ENCODE measurements at regions not wholly inside any gene's neighbourhood (a gene's known extent, or its start where the extent isn't known, plus 50 kb on each side); places are given as distances from the start of the nearest gene placed in this dataset.

DNA sequence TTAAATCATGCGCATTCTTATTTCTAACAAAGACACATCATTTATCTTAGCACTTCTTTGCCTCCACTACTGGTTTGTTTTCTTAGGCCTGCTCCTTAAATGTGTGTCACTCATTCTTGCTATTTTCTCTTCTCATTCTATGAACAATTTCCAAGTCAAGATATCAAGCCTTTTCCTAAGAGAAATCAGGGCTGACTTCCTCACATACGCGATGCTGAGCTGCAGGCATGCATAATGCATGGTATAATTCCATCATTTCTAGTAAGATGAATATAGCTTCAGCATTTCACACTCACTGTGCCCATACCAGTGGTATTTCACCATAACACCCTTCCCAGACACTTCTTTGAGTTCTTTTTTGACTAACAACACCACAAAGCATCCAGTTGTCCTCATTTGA lies 838.9 kb upstream of the DDX18 start:
- H3K27me3 ChIP-seq (ENCODE audit: control insufficient read depth in 4 of 4, insufficient read depth in 4 of 4, low read length in 3 of 4), result no peaks in the 10 kb centered on the region
- no peak overlapping the region for H3K27ac ChIP-seq (ENCODE audit: low read depth in 1 of 2, low read length in 2 of 2)
- no peak for DNase-seq (ENCODE audit: low spot score)
- H3K4me1 ChIP-seq (ENCODE audit: control insufficient read depth in 4 of 4, insufficient read depth in 4 of 4, low read length in 3 of 4), result no peaks in the 10 kb centered on the region
- no peak overlapping the region for H3K9ac ChIP-seq (ENCODE audit: low read depth in 1 of 2, low read length in 2 of 2)
- no peaks in the 10 kb centered on the region for H3K36me3 ChIP-seq (ENCODE audit: control insufficient read depth in 4 of 4, insufficient read depth in 3 of 4, low read depth in 1 of 4, low read length in 3 of 4)
- H3K4me3 ChIP-seq (ENCODE audit: low read depth in 1 of 3, low read length in 3 of 3), result no peak overlapping the region
- WGBS, result 86% methylated on average over 3 of the region's 3 CpGs
- H3K9me3 ChIP-seq (ENCODE audit: control insufficient read depth in 4 of 4, low read length in 3 of 4), result no peaks in the 10 kb centered on the region
- TF ChIP-seq FOXA1 (IDR thresholded peaks at IDR 0.05) (no peak), NR2F2 (IDR thresholded peaks at IDR 0.05) (no peak), SP1 (IDR thresholded peaks at IDR 0.05) (no peak), FOXA2 (IDR thresholded peaks at IDR 0.05) (no peak), GABPA (IDR thresholded peaks at IDR 0.05 in 1 of 2, conservative IDR thresholded peaks at IDR 0.05 in 1 of 2) (no peak), JUND (IDR thresholded peaks at IDR 0.05) (no peak), RXRA (IDR thresholded peaks at IDR 0.05) (no peak), HNF4G (IDR thresholded peaks at IDR 0.05) (no peak), RAD21 (IDR thresholded peaks at IDR 0.05) (no peak), TAF1 (conservative IDR thresholded peaks at IDR 0.05) (no peak), EGR1 (IDR thresholded peaks at IDR 0.05; ENCODE audit: low read depth in 2 of 2) (no peak), HNF4A (conservative IDR thresholded peaks at IDR 0.05) (no peak)
- TF ChIP-seq, protein P1, sequence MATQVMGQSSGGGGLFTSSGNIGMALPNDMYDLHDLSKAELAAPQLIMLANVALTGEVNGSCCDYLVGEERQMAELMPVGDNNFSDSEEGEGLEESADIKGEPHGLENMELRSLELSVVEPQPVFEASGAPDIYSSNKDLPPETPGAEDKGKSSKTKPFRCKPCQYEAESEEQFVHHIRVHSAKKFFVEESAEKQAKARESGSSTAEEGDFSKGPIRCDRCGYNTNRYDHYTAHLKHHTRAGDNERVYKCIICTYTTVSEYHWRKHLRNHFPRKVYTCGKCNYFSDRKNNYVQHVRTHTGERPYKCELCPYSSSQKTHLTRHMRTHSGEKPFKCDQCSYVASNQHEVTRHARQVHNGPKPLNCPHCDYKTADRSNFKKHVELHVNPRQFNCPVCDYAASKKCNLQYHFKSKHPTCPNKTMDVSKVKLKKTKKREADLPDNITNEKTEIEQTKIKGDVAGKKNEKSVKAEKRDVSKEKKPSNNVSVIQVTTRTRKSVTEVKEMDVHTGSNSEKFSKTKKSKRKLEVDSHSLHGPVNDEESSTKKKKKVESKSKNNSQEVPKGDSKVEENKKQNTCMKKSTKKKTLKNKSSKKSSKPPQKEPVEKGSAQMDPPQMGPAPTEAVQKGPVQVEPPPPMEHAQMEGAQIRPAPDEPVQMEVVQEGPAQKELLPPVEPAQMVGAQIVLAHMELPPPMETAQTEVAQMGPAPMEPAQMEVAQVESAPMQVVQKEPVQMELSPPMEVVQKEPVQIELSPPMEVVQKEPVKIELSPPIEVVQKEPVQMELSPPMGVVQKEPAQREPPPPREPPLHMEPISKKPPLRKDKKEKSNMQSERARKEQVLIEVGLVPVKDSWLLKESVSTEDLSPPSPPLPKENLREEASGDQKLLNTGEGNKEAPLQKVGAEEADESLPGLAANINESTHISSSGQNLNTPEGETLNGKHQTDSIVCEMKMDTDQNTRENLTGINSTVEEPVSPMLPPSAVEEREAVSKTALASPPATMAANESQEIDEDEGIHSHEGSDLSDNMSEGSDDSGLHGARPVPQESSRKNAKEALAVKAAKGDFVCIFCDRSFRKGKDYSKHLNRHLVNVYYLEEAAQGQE (IDR thresholded peaks at IDR 0.05), result no peak
- TF ChIP-seq, protein P2, sequence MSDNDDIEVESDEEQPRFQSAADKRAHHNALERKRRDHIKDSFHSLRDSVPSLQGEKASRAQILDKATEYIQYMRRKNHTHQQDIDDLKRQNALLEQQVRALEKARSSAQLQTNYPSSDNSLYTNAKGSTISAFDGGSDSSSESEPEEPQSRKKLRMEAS (IDR thresholded peaks at IDR 0.05), result no peak
- TF ChIP-seq, protein P3, sequence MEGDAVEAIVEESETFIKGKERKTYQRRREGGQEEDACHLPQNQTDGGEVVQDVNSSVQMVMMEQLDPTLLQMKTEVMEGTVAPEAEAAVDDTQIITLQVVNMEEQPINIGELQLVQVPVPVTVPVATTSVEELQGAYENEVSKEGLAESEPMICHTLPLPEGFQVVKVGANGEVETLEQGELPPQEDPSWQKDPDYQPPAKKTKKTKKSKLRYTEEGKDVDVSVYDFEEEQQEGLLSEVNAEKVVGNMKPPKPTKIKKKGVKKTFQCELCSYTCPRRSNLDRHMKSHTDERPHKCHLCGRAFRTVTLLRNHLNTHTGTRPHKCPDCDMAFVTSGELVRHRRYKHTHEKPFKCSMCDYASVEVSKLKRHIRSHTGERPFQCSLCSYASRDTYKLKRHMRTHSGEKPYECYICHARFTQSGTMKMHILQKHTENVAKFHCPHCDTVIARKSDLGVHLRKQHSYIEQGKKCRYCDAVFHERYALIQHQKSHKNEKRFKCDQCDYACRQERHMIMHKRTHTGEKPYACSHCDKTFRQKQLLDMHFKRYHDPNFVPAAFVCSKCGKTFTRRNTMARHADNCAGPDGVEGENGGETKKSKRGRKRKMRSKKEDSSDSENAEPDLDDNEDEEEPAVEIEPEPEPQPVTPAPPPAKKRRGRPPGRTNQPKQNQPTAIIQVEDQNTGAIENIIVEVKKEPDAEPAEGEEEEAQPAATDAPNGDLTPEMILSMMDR (IDR thresholded peaks at IDR 0.05; ENCODE audit: low read depth, low read length, missing input control), result no peak
- TF ChIP-seq, protein P4, sequence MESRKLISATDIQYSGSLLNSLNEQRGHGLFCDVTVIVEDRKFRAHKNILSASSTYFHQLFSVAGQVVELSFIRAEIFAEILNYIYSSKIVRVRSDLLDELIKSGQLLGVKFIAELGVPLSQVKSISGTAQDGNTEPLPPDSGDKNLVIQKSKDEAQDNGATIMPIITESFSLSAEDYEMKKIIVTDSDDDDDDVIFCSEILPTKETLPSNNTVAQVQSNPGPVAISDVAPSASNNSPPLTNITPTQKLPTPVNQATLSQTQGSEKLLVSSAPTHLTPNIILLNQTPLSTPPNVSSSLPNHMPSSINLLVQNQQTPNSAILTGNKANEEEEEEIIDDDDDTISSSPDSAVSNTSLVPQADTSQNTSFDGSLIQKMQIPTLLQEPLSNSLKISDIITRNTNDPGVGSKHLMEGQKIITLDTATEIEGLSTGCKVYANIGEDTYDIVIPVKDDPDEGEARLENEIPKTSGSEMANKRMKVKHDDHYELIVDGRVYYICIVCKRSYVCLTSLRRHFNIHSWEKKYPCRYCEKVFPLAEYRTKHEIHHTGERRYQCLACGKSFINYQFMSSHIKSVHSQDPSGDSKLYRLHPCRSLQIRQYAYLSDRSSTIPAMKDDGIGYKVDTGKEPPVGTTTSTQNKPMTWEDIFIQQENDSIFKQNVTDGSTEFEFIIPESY (IDR thresholded peaks at IDR 0.05), result no peak
- TF ChIP-seq, protein P5, sequence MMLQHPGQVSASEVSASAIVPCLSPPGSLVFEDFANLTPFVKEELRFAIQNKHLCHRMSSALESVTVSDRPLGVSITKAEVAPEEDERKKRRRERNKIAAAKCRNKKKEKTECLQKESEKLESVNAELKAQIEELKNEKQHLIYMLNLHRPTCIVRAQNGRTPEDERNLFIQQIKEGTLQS (IDR thresholded peaks at IDR 0.05), result no peak

Measured in liver (tissue), 8 donors.